DMS53 treated with DMSO at 0.1 percent for 48 hours (cell line): ENCODE measurements at regions not wholly inside any gene's neighbourhood (a gene's known extent, or its start where the extent isn't known, plus 50 kb on each side); places are given as distances from the start of the nearest gene placed in this dataset.
"Not testable (repeated sequence)": the region's sequence is repeated elsewhere in the genome, so short reads cannot be mapped to it uniquely, and the experiment has no call there.

ENCODE experiments used
- DNase-seq: peaks from one replicate; lab custom pipeline; 2025; ENCODE audit not compliant: unreplicated experiment; lab: John Stamatoyannopoulos, UW

DNA sequence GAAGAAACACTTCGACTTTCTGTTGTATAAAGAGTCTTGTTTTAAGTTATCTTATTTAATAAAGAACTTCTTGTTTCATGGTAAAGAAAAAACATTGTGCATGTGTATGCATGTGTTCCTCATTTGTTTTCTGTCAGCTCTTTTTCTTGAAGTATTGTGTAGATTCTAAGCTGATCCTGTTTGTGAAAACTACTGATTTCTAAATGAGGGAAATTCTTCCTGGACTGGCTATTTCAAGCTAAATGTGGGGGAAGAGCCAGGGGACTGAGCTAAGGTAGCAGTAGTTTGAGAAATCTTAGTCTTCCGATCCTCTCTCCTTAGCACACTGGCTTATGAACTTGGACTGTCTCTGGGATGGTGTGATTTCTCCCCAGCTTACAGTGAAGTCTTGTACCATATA is 56.4 kb upstream of the RBMS1 start:
- no peak for DNase-seq

DNA sequence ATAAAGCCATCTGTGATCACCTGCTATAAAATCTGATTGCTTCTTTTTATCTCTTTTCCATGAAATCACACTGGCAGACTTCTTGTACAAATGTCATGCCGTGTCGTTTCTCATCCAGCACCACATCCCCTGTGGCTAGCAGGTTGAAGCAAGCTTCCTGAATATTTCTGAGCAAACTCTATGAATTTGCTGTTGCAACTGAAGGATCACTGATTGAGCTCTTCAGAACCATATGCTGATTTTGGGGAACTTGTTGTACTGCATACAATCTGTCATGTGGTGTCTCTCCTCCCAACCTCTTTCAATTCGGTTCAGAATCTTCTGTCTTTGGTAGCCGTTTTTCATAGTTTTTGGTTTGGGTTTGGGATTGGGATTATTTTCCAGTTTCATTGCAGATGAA is 57.7 kb upstream of the RBMS1 start:
- DNase-seq = no peak

DNA sequence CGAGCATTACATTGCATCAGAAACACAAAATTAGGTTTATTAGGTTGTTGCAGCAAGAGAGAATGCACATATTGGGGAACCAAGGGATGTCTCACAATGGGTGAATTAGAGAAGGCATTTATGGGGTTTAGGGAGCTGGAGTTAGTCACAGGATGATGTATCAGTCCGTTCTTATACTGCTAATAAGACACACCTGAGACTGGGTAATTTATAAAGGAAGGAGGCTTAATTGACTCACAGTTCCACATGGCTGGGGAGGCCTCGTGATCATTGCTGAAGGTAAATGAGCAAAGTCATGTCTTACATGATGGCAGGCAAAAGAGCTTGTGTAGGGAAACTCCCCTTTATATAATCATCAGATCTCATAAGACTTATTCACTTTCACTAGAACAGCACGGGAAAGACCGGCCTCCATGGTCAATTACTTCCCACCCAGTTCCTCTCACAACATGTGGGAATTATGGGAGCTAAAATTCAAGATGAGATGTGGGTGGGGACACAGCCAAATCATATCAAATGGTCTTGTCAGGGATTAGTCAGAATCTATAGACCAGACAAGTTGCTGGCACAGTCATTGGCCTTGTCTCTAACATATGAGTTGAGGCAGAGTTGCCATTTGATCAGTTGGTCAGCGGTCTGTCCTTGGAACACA is 61.9 kb upstream of the RBMS1 start:
- DNase-seq = no peak

DNA sequence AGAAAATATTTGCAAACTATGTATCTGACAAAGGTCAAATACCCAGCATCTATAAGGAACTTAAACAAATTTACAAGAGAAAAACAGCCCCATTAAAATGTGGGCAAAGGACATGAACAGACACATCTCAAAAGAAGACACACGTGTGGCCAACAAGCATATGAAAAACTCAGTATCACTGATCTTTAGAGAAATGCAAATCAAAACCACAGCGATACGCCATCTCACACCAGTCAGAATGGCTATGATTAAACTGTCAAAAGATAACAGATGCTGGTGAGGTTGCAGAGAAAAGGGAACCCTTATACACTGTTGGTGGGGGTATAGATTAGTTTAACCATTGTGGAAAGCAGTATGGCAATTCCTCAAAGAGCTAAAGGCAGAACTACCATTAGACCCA is 64.3 kb upstream of the RBMS1 start:
- no peak for DNase-seq

DNA sequence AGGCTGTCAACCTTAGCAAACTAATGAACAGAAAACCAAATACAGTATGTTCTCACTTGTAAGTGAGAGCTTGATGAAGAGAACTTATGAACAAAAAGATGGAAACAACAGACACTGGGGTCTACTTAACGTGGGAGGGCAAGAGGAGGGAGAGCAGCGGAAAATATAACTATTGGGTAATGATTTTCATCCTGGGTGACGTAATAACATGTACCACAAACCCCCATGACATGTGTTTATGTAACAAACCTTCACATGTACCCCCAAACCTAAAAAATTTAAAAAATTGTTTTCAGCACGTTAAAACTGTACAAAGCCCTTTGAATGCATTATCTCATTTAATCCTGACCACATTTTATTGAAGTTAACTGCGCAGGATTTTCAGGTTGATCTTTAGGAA is 64.9 kb upstream of the RBMS1 start:
- no peak for DNase-seq

DNA sequence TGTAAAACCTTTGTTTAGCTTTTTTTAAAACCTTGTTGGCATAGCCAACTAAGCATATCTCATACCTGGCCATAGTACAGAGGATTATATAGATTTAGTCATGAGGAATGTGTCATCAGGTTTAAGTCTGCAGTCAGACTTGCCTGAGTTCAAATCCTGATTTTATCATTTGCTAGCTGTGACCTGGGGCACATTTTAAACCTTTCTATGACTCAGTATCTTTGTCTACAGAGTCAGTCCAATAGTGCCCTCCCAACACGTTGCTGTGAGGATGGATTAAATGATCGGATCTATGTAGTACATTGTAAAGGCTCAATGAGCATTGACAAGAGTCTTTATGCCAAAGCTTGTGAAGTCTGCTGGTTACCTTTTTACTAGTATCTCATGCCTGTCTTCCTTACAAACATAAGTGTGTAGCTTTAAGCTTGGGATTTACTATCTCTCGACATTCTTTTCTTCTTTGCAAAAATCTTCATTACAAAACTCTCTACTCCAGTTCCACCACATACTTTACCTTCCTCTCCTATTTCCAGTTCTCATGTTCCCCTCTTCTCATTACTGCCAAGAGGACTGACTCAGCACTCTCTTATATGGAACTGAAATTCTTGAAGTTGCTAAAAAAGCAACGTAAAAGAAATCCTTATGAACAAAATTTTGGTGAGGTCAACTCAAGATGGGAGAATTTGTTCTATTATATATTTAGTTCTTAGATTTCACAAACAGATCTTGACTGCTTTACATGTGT is 68.1 kb upstream of the RBMS1 start:
- no peak for DNase-seq

DNA sequence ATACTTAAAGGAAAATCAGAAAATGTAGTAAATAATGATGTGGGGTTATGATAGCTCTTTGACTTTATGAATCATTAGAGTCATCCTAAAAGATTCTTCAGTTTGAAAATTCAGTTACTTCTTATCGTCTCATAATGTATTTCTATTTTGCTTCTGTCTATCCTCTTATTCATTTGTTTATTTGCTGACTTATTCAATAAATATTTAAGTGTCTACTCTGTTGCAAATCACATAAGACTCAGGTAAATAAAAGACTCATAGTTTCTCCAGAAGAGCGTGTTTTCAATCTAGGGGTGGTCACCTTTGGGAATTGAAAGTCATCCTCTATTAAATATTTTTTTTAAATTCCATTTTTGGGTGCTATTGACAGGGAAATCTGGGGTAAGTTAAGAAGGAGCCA is 69.1 kb upstream of the RBMS1 start:
- no peak for DNase-seq

DNA sequence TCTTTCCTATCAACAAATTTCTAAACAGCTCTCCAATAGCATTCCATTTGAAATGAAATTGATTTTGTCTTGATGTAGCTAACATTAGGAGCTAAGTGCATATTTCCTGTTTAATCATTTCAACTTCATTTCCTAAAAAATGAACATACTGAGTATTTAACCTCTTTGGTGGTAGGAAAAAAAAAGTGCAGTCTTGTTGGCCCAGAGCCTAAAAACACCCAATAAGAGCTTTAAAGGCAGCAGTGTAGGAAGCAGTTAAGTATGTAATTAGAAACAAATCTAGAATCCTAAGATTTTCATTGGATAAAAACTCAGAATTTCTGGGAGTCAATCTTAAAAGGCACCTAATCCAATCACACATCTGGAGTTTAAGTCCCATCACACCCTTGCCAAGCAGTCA is 71.0 kb upstream of the RBMS1 start:
- no peak for DNase-seq

DNA sequence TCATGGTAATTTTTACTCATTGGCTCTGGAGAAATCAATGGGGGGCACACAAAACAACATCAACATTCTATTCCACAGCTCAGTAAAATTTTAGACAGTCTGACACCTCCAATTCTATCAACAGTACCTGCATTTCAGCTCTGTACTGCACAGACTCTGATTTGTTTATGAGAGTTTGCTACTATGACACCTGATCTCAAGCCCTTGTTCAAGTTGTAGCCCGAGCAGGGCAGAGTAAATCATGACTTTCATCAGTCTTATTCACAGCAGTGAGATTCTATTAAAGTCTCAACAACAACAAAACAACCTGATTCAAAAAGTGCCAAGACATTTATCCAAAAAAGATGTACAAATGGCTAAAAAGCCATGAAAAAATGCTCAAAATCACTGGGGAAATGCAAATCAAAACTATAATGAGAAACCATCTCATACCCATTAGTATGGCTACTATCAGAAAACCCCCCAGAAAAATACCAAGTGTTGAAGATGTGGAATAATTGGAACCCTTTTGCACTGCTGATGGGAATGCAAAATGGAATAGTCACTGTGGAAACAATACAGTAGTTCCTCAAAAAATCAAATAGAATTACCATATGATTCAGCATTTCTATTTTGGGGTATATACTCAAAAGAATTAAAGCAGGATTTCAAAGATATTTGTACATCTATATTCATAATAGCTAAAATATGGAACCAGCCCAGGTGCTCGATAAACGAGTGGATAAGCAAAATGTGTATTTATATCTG is 71.7 kb upstream of the RBMS1 start:
- no peak for DNase-seq

DNA sequence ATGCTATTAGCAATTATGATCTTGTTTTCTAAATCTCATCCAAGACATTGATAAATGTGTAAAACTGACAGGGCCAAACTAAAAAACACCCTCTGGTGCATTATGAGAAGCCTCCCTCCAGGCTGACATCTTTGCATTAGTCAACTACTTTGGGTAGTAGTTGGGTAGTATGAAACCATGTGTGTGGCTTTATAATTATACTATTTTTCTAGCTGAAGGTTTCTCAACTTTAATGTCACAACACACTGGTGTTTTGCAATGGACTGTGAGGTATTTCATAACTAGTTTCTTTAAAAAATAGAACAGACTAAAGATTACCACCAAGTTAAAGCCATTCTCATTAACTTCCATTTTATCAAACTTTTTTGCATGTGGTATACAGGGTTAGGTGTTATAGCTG is 73.1 kb upstream of the RBMS1 start:
- DNase-seq = no peak

DNA sequence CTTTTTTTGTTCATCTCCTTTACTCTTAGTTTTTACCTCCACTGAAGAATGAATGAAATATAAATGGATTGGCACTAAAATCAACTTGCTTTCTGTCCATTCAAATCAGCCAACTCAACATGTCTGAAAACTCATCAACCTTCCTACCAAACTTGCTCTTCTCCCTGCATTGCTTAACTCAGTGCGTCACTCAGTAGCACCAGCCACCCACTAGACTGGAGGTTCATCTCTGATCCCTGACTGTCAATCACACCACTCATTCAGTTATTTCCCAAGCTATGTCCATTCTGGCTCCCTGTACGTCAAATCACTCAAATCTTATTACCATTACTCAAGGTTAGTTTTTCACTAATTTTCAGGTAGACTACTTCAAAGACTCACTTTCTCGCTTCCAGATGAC is 75.2 kb upstream of the RBMS1 start:
- no peak for DNase-seq

DNA sequence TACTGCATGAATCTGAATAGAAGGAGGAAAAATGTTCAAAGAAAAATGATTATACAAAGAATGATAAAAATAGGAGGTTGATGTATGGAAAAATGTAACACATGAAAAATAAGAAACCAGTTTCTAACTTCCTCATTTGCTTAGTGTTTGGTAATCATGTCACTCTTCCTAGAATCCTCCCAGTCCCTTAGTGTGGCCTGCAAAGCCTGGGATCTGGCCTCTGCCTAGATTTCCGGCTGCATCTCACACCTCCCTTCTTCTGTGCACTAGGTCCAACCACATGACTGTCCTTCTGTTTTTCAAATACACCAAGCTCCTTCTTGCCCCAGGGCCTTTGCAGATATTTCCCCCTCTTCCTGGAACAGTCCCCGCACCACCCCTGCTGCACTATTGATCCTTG is 76.8 kb upstream of the RBMS1 start:
- DNase-seq = no peak

DNA sequence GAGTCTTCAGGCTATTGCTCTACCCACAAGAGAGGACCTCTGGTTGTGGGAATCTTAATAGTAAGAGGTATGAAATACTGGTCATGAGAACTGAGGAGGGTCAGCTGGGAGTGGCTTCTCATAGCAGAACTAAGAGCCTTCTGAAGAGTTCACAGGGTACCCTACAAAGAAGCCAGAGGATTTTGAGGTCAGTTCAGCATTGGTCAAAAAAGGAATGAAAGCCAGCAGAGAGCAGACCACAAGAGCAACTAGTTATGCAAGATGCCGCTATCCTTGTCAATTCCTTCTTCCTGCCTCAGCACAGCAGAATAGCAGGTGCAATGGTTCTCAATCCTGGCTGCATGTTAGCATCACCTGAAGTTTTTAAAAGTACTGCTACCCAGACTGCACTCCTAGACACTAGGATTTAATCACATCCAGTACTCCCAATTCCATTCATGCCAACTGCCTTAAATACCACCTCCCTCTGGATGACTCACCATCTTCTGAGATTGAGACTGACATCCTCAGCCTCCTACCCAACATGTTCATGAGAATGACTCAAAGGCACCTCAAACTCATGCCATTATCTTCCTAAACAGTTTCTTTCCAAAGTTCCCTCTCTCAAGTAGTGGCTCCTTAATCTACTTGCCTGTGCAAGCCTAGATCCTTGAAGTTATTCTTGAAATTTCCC is 81.0 kb upstream of the RBMS1 start:
- no peak for DNase-seq

DNA sequence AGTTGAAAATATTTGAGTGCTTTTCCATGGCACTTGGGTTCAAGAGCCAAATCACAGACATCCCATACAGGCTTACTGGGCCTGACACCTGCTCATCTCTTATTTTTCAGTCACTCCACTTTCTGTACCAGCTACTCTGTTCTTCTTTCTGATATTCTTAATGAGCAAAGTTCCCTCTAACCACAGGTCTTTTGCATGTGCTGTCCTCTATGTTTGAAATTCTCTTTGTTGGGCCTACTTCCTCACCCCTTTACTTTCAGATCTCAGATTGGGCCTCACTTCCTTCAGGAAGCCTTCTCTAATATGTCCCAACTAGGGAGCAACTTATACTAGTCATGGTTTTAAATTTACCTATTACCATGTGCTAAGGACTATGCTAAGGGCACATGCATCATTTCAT is 81.8 kb upstream of the RBMS1 start:
- no peak for DNase-seq

DNA sequence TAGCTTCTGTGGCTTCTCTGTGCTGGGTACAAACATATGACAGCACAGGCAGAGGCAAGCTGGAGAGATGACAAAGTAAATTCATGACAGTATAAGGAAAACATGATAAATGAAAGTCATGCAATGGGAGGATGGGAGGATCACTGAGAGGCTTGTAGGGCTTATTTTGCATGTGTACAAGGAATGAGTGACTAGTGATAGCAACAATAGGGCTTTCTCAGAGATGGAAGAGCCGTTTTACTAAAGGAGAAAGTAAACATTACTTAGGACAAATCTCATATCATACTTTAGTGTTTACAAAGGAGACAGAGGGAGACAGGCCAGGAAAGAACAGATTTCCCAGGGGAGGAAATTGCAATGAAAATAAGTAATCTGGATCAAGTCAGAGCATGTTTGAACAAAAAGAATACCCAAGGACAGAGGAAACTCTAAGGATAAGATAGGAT is 82.5 kb upstream of the RBMS1 start:
- no peak for DNase-seq

DNA sequence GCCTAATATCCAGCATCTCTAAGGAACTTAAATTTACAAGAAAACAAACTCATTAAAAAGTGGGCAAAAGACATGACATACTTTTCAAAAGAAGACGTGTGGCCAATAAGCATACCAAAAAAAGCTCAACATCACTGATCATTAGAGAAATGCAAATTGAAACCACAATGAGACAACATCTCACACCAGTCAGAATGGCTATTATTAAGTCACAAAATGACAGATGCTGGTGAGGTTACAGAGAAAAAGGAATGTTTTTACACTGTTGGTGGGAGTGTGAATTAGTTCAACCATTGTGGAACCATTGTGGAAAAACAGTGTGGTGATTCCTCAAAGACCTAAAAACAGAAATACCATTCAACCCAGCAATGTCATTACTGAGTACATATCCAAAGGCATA is 83.5 kb upstream of the RBMS1 start:
- not testable (repeated sequence) for DNase-seq

DNA sequence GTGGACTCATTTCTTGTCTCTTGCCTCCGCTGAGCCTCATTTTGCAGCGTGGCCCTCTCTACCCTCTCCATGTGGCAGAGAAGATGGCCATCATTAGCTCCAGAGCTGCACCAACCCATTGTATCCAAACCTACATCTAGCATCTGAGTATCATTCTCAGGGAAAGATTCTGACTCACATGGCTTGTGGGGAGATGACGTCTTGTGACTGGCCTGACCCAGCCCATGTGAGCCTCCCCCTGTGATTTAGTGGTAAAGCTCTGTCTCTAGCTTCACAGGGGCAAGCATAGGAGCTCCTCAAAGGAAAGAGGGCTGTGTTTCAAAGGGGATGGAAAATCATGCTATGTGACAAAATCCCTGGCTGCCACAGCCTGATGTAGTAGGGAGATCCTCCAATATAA is 87.4 kb upstream of the RBMS1 start:
- DNase-seq = no peak

DNA sequence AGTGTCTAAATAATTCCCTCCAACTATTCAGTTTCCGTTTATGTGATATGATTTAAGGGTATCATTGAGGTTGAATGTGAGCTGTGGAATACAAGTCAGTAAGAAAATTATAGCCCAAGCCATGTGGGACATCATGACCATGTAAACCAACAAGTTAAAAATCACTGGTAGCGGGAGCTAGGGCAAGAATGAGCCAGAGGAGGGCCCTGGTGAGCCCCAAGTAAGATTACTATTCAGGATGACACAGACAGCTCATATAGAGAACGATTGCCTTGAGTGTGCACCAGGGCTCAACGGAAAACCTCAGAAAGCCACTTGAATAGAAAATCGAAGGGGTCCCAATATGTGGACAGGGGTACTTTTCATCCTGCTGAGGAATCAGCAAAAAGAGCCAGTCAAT is 87.8 kb upstream of the RBMS1 start:
- no peak for DNase-seq

DNA sequence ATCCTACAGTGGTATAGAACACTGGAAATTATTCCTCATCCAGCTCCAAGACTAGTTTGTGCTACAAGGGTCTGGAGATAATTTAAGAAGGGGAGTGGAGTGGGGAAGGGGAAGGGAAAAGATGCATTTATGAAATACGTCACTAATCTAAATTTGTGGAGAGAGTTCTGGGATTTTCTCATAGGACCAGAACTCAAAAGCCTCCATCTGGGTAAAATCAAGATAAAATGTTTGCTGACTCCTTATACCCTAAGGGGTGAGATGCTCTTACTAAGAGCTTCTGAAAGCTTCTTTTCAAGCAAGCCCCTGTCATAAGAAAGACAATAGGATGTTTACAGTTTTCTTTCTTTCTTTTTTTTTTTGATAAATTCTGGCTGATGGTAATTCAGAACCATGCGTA is 88.5 kb upstream of the RBMS1 start:
- no peak for DNase-seq

DNA sequence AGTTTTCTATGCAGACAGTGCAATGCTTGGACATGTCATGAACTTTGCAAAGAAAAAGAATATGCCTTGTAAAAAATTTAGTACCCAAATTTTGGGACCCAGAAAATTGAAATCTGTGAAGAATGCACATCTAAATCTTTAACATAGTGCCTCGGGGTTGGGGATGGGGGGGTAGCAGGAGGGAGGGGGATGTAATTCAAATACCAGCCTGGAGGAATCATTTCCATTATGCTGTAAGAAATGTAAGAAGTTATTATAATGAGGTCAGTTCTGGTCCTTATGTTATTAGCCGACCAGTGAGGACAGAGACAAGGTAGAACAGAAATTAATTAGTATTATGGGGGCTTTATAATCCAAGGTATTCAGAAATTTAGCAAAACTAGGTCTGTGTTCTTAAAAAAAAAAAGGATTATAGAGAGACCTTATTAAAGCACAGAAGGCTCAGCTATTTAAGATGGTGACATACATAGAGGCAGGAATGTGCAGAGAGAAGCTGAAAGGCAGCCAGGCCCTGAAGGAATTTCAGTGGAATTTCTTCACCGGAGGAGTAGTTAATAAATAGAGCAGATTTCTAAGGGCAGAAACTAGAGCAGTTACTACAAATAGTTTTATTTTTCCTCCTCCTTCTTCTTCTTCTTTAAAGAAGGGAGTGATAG is 89.0 kb upstream of the RBMS1 start:
- no peak for DNase-seq

DNA sequence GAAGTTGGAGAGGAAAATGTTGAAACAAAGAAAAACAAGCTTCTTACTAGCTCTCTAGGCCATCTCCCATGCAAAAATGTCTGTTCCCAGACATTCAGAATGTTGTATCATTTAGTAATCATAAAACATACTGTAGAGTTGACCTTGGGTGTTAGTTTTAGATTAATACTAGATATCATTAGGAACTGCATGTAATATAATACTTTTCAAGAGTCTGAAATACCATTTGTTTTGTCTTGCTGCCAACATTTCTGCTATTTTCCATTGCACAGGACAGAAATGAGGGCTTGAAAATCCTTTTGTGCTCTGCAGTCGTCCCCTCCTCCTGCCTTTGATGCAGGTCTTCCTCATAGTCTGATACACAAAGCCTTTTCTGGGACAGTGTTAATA is 89.5 kb upstream of the RBMS1 start:
- DNase-seq = peak; percentile 83
